NB4 (cell line): ENCODE measurements at regions not wholly inside any gene's neighbourhood (a gene's known extent, or its start where the extent isn't known, plus 50 kb on each side); places are given as distances from the start of the nearest gene placed in this dataset.

Experiments
- POLR2A ChIP-seq: IDR thresholded peaks from 2 replicates; pipeline ENCODE4 v1.6.1; 2011; ENCODE audit warnings: mild to moderate bottlenecking; ENCODE audit not compliant: insufficient read length; ENCODE audit errors: extremely low read depth
- TF ChIP-seq, protein P1 (sequence below): IDR thresholded peaks from one replicate; pipeline ENCODE4 v1.5.1; 2012; ENCODE audit warnings: low read depth, low read length

- TF ChIP-seq, protein P1, sequence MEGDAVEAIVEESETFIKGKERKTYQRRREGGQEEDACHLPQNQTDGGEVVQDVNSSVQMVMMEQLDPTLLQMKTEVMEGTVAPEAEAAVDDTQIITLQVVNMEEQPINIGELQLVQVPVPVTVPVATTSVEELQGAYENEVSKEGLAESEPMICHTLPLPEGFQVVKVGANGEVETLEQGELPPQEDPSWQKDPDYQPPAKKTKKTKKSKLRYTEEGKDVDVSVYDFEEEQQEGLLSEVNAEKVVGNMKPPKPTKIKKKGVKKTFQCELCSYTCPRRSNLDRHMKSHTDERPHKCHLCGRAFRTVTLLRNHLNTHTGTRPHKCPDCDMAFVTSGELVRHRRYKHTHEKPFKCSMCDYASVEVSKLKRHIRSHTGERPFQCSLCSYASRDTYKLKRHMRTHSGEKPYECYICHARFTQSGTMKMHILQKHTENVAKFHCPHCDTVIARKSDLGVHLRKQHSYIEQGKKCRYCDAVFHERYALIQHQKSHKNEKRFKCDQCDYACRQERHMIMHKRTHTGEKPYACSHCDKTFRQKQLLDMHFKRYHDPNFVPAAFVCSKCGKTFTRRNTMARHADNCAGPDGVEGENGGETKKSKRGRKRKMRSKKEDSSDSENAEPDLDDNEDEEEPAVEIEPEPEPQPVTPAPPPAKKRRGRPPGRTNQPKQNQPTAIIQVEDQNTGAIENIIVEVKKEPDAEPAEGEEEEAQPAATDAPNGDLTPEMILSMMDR = no peak
- TF ChIP-seq POLR2A = no peak
These were observed 505.3 kb downstream of the ARHGEF28 start for GRCh38 chr5:74131250-74131649.
